GM10248 (cell line): ENCODE measurements at regions not wholly inside any gene's neighbourhood (a gene's known extent, or its start where the extent isn't known, plus 50 kb on each side); places are given as distances from the start of the nearest gene placed in this dataset.

Experiments
- CTCF ChIA-PET: fragments of 300-600 bp; sonication (Branson Sonifier 250); formaldehyde crosslinking; extraction: SDS; loops from one replicate; lab custom pipeline; 2021; ENCODE audit warnings: antibody characterized with exemption; lab: Yijun Ruan, JAX
- POLR2A ChIA-PET: fragments of 350-650 bp; sonication (Branson Sonifier 250); formaldehyde crosslinking; extraction: SDS; loops from one replicate; lab custom pipeline; 2020; ENCODE audit warnings: antibody characterized with exemption; lab: Yijun Ruan, JAX
- DNase-seq: peaks from one replicate; pipeline ENCODE4 v3.0.0; 2012; ENCODE audit errors: extremely low spot score
- CTCF ChIP-seq: IDR thresholded peaks from 2 replicates; pipeline ENCODE4 v1.5.1; 2012; ENCODE audit warnings: mild to moderate bottlenecking, low read depth; ENCODE audit errors: extremely low read depth, missing control alignments, control extremely low read depth

- ChIA-PET POLR2A (no interaction called here), CTCF (no interaction called here)
- no peak for TF ChIP-seq CTCF
Observed at GRCh38 chr1:3981261-3981660, 81.2 kb upstream of the C1orf174 start.

GRCh38 chr1:3981746-3982505 lies 81.9 kb upstream of the C1orf174 start:
- TF ChIP-seq CTCF: no peak
- CTCF ChIA-PET: no interaction called here
- DNase-seq: no peak
- POLR2A ChIA-PET: no interaction called here

More at GRCh38 chr1:3981261-3981660, 81.2 kb upstream of the C1orf174 start:
- no peak for DNase-seq

GRCh38 chr1:3983181-3983580 lies 83.1 kb upstream of the C1orf174 start:
- no peak for TF ChIP-seq CTCF
- no peak for DNase-seq
- ChIA-PET CTCF (no interaction called here), POLR2A (no interaction called here)

GRCh38 chr1:3984586-3984985 lies 84.5 kb upstream of the C1orf174 start:
- ChIA-PET POLR2A (no interaction called here), CTCF (no interaction called here)
- no peak for DNase-seq
- no peak for TF ChIP-seq CTCF

GRCh38 chr1:3986686-3987218 lies 86.7 kb upstream of the C1orf174 start:
- POLR2A ChIA-PET: no interaction called here
- CTCF ChIA-PET: no interaction called here
- no peak for DNase-seq
- no peak for TF ChIP-seq CTCF

GRCh38 chr1:3987669-3988235 lies 87.7 kb upstream of the C1orf174 start:
- TF ChIP-seq CTCF: no peak
- ChIA-PET CTCF (no interaction called here), POLR2A (no interaction called here)
- no peak for DNase-seq
